ENCODE measurements at regions not wholly inside any gene's neighbourhood (a gene's known extent, or its start where the extent isn't known, plus 50 kb on each side); places are given as distances from the start of the nearest gene placed in this dataset.
"Not testable (repeated sequence)": the region's sequence is repeated elsewhere in the genome, so short reads cannot be mapped to it uniquely, and the experiment has no call there.

DNA sequence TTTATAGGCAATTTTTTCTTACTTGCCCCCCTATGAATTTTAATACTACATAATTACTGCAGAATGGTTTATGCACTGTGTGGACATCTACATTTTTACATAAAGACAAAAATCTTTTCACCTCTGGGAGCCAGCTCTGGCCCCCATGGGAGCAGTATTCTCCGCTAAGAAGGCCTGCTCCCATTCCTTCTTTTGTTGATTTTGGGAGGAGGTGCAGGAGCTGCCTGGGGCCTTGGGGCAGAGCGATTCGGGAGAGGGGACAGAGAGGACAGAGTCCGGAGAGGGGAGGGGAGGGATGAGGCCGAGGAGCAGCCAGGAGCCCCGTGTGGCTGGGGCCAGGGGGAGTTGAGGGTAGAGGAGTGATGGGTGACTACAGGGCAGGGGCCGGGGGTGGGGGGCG is 452.0 kb downstream of the PREX1 start:
- Mint-ChIP-seq H3K9me3 (ENCODE audit: low read depth) (no peaks in the 10 kb centered on the region), H3K4me3 (ENCODE audit: low read depth) (no peak overlapping the region), H3K27me3 (no peaks in the 10 kb centered on the region), H3K4me1 (ENCODE audit: low read depth) (peaks cover 63% of the 10 kb centered on the region), H3K27ac (peak overlapping the region; percentile 73), H3K36me3 (ENCODE audit: insufficient read depth) (no peaks in the 10 kb centered on the region)
- no peak for DNase-seq (ENCODE audit: low spot score, unreplicated experiment)
- no peak for TF ChIP-seq CTCF (IDR thresholded peaks at IDR 0.05; ENCODE audit: unreplicated experiment)

- H3K4me1 Mint-ChIP-seq (ENCODE audit: low read depth) = peaks cover 63% of the 10 kb centered on the region
- DNase-seq (ENCODE audit: low spot score, unreplicated experiment) = no peak
- no peaks in the 10 kb centered on the region for H3K27me3 Mint-ChIP-seq
- no peaks in the 10 kb centered on the region for H3K9me3 Mint-ChIP-seq (ENCODE audit: low read depth)
- H3K36me3 Mint-ChIP-seq (ENCODE audit: insufficient read depth) = no peaks in the 10 kb centered on the region
- no peak for TF ChIP-seq CTCF (IDR thresholded peaks at IDR 0.05; ENCODE audit: unreplicated experiment)
- H3K27ac Mint-ChIP-seq = peak overlapping the region; percentile 73
- peak overlapping the region; percentile 41 for H3K4me3 Mint-ChIP-seq (ENCODE audit: low read depth)
Measured at GRCh38 chr20:48374991-48375595, 452.7 kb downstream of the PREX1 start.

GRCh38 chr20:48374031-48374907 is 453.5 kb downstream of the PREX1 start:
- H3K36me3 Mint-ChIP-seq (ENCODE audit: insufficient read depth); DNase-seq (ENCODE audit: low spot score, unreplicated experiment); H3K9me3 Mint-ChIP-seq (ENCODE audit: low read depth); H3K27me3 Mint-ChIP-seq: not testable (repeated sequence)
- H3K27ac Mint-ChIP-seq = peak overlapping the region; percentile 95
- H3K4me3 Mint-ChIP-seq (ENCODE audit: low read depth) = peak overlapping the region; percentile 41
- TF ChIP-seq CTCF (IDR thresholded peaks at IDR 0.05; ENCODE audit: unreplicated experiment) = peak; percentile 22
- H3K4me1 Mint-ChIP-seq (ENCODE audit: low read depth) = peaks cover 60% of the 10 kb centered on the region

GRCh38 chr20:48373555-48373934 is 454.3 kb downstream of the PREX1 start:
- DNase-seq (ENCODE audit: low spot score, unreplicated experiment) = no peak
- Mint-ChIP-seq H3K36me3 (ENCODE audit: insufficient read depth) (no peaks in the 10 kb centered on the region), H3K4me1 (ENCODE audit: low read depth) (peaks cover 65% of the 10 kb centered on the region), H3K27me3 (no peaks in the 10 kb centered on the region), H3K4me3 (ENCODE audit: low read depth) (no peak overlapping the region), H3K9me3 (ENCODE audit: low read depth) (no peaks in the 10 kb centered on the region), H3K27ac (peak overlapping the region; percentile 95)
- no peak for TF ChIP-seq CTCF (IDR thresholded peaks at IDR 0.05; ENCODE audit: unreplicated experiment)

DNA sequence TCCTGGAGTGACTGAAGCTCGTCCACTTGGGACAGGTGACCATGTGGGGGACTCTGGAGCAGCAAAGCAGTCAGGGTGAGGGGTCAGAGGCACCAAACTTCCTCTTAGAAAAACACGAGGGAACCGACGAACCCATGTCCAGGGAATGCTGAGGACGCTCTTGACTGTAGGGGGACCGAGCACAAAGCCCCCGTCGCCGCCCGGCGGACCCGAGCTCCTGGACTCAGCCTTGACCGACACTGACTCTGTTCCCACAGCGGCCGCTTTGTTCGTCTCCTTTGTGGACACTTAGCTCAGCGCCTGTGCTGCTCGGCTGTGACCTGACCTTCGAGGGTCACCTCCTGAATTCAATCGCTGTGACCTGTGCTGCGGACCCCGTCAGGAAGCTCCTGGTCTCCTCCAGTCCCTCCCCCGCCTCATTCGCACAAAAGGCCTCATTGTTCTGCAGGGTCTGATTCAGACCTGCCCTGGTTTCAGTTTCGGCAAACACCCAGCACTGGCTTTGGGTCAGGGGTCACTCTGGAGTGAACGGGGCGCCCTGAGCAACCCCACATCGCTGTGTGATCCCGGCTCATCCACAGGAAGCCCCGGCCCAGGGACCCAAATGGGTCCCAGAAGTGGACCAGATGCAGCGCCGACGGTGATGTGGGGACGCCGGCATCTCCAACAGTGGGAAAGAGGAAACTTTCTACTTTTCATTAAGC is 454.8 kb downstream of the PREX1 start:
- DNase-seq (ENCODE audit: low spot score, unreplicated experiment) = peak; percentile 30
- H3K27me3 Mint-ChIP-seq; H3K36me3 Mint-ChIP-seq (ENCODE audit: insufficient read depth); H3K9me3 Mint-ChIP-seq (ENCODE audit: low read depth); H3K4me3 Mint-ChIP-seq (ENCODE audit: low read depth): not testable (repeated sequence)
- Mint-ChIP-seq H3K4me1 (ENCODE audit: low read depth) (peaks cover 63% of the 10 kb centered on the region), H3K27ac (peak overlapping the region; percentile 95)

All from progenitor cell of endocrine pancreas (in vitro differentiated cells).